SU-DHL-6 (cell line): ENCODE measurements at regions not wholly inside any gene's neighbourhood (a gene's known extent, or its start where the extent isn't known, plus 50 kb on each side); places are given as distances from the start of the nearest gene placed in this dataset.
A peak's percentile ranks its signal among the peaks of the same experiment; 100 is the strongest.
"Not testable (repeated sequence)": the region's sequence is repeated elsewhere in the genome, so short reads cannot be mapped to it uniquely, and the experiment has no call there.

Source experiments
- H2AFZ ChIP-seq: fragments of 200-600 bp; sonication (generic); 2 replicates; pipeline ENCODE4 v1.6.1; 2014; ENCODE audit warnings: low read depth, mild to moderate bottlenecking, moderate library complexity, mixed read lengths, antibody characterized with exemption, low read length; ENCODE audit not compliant: severe bottlenecking
- H3F3A ChIP-seq: fragments of 200-600 bp; shearing (Covaris generic); 2 replicates; pipeline ENCODE4 v1.6.0; 2016; ENCODE audit warnings: antibody characterized with exemption, mild to moderate bottlenecking; ENCODE audit not compliant: insufficient read depth
- H3K27ac ChIP-seq: fragments of 200-600 bp; sonication (generic); 2 replicates; pipeline ENCODE4 v1.5.1; 2016; ENCODE audit warnings: low read depth, mild to moderate bottlenecking, low read length, moderate library complexity, mixed read lengths
- H3K27me3 ChIP-seq: fragments of 200-600 bp; sonication (generic), shearing (Covaris generic); 2 replicates; pipeline ENCODE4 v1.6.0; 2014; ENCODE audit warnings: mild to moderate bottlenecking, low read length
- H3K36me3 ChIP-seq: fragments of 200-600 bp; sonication (generic); 2 replicates; pipeline ENCODE4 v1.6.1; 2014; ENCODE audit warnings: mild to moderate bottlenecking, low read length, mixed read lengths
- H3K4me2 ChIP-seq: fragments of 300-600, 200-600 bp; shearing (Covaris generic), sonication (generic); 2 replicates; pipeline ENCODE4 v1.6.0; 2014; ENCODE audit warnings: low read length, low read depth, mild to moderate bottlenecking; ENCODE audit not compliant: poor library complexity, severe bottlenecking
- H3K4me3 ChIP-seq: fragments of 200-600 bp; sonication (generic); 2 replicates; pipeline ENCODE4 v1.5.1; 2014; ENCODE audit warnings: antibody characterized with exemption, low read length, mild to moderate bottlenecking, mixed read lengths; ENCODE audit not compliant: insufficient read depth, poor library complexity, severe bottlenecking
- H3K79me2 ChIP-seq: fragments of 200-600 bp; sonication (generic); 2 replicates; pipeline ENCODE4 v1.6.1; 2014; ENCODE audit warnings: mild to moderate bottlenecking, low read length, moderate library complexity; ENCODE audit not compliant: insufficient read depth
- H3K9ac ChIP-seq: fragments of 200-600 bp; sonication (generic); 2 replicates; pipeline ENCODE4 v1.7.0; 2014; ENCODE audit warnings: mild to moderate bottlenecking, low read length
- H3K9me2 ChIP-seq: fragments of 200-600 bp; sonication (generic); replicated peaks from 2 replicates; pipeline ENCODE4 v1.6.1; 2014; ENCODE audit warnings: low read length; ENCODE audit not compliant: insufficient read depth
- H3K9me3 ChIP-seq: fragments of 200-600 bp; sonication (generic); 2 replicates; pipeline ENCODE4 v1.6.1; 2014; ENCODE audit warnings: low read length, mixed read lengths; ENCODE audit not compliant: insufficient read depth
- H4K20me1 ChIP-seq: fragments of 200-600 bp; sonication (generic); 2 replicates; pipeline ENCODE4 v1.6.1; 2014; ENCODE audit warnings: low read depth, mild to moderate bottlenecking, antibody characterized with exemption, low read length, moderate library complexity, mixed read lengths
- CTCF ChIP-seq: fragments of 200-600 bp; sonication (generic); IDR thresholded peaks from one replicate; pipeline ENCODE4 v1.5.1; 2017; ENCODE audit warnings: antibody characterized with exemption, mild to moderate bottlenecking, low read length, moderate library complexity; ENCODE audit not compliant: insufficient read depth, poor library complexity, severe bottlenecking
- EZH2phosphoT487 ChIP-seq: fragments of 200-600 bp; sonication (generic), shearing (Covaris generic); conservative IDR thresholded peaks from 2 replicates; pipeline ENCODE4 v1.6.1; 2018; ENCODE audit warnings: mild to moderate bottlenecking, antibody characterized with exemption, low read length, moderate library complexity, mixed read lengths

- H3K9ac ChIP-seq = no peak overlapping the region
- no peaks in the 10 kb centered on the region for H3K9me3 ChIP-seq
- H3K4me2 ChIP-seq = no peak overlapping the region
- no peak for TF ChIP-seq CTCF
- no peak for TF ChIP-seq EZH2phosphoT487
- no peaks in the 10 kb centered on the region for H3F3A ChIP-seq
- no peak overlapping the region for H3K27ac ChIP-seq
- no peaks in the 10 kb centered on the region for H3K36me3 ChIP-seq
- H2AFZ ChIP-seq = no peak overlapping the region
- H3K79me2 ChIP-seq = no peaks in the 10 kb centered on the region
- H3K27me3 ChIP-seq = no peaks in the 10 kb centered on the region
- no peak overlapping the region for H3K4me3 ChIP-seq
- no peaks in the 10 kb centered on the region for H3K9me2 ChIP-seq
- H4K20me1 ChIP-seq = no peaks in the 10 kb centered on the region
Observed at GRCh38 chr15:69873807-69874206, 223.9 kb downstream of the TLE3 start.

GRCh38 chr15:69874321-69874720 lies 223.4 kb downstream of the TLE3 start:
- H3K4me2 ChIP-seq = no peak overlapping the region
- H4K20me1 ChIP-seq = no peaks in the 10 kb centered on the region
- H3K79me2 ChIP-seq = no peaks in the 10 kb centered on the region
- no peaks in the 10 kb centered on the region for H3K9me3 ChIP-seq
- H3K9me2 ChIP-seq = no peaks in the 10 kb centered on the region
- TF ChIP-seq CTCF (no peak), EZH2phosphoT487 (no peak)
- no peak overlapping the region for H3K27ac ChIP-seq
- H3K27me3 ChIP-seq = no peaks in the 10 kb centered on the region
- no peak overlapping the region for H3K4me3 ChIP-seq
- H2AFZ ChIP-seq = no peak overlapping the region
- H3F3A ChIP-seq = no peaks in the 10 kb centered on the region
- no peaks in the 10 kb centered on the region for H3K36me3 ChIP-seq
- H3K9ac ChIP-seq = no peak overlapping the region

GRCh38 chr15:69876064-69876940 lies 221.4 kb downstream of the TLE3 start:
- H3K4me3 ChIP-seq = no peak overlapping the region
- no peaks in the 10 kb centered on the region for H3K27me3 ChIP-seq
- H3K9ac ChIP-seq = no peak overlapping the region
- no peak overlapping the region for H3K27ac ChIP-seq
- no peak for TF ChIP-seq EZH2phosphoT487
- TF ChIP-seq CTCF = no peak
- no peaks in the 10 kb centered on the region for H3K9me3 ChIP-seq
- no peaks in the 10 kb centered on the region for H3K79me2 ChIP-seq
- no peaks in the 10 kb centered on the region for H4K20me1 ChIP-seq
- peaks cover 10% of the 10 kb centered on the region for H3F3A ChIP-seq
- no peak overlapping the region for H2AFZ ChIP-seq
- H3K36me3 ChIP-seq = no peaks in the 10 kb centered on the region
- H3K9me2 ChIP-seq = no peaks in the 10 kb centered on the region
- no peak overlapping the region for H3K4me2 ChIP-seq

GRCh38 chr15:69879963-69880362 lies 217.8 kb downstream of the TLE3 start:
- not testable (repeated sequence) for H3K9me3 ChIP-seq, H3K27me3 ChIP-seq, H3K9ac ChIP-seq, H3K9me2 ChIP-seq, H2AFZ ChIP-seq, H3K36me3 ChIP-seq, H4K20me1 ChIP-seq, H3K4me3 ChIP-seq, H3K79me2 ChIP-seq
- Histone ChIP-seq H3K4me2 (peak overlapping the region; percentile 65), H3K27ac (peak overlapping the region; percentile 91), H3F3A (peaks cover 21% of the 10 kb centered on the region)
